ENCODE measurements at regions not wholly inside any gene's neighbourhood (a gene's known extent, or its start where the extent isn't known, plus 50 kb on each side); places are given as distances from the start of the nearest gene placed in this dataset.
A peak's percentile ranks its signal among the peaks of the same experiment; 100 is the strongest.

GRCh38 chr3:181912384-181912783 is 200.7 kb downstream of the SOX2 start:
- TF ChIP-seq REST (IDR thresholded peaks at IDR 0.05; ENCODE audit: low read depth, low read length) (no peak), ZBTB33 (IDR thresholded peaks at IDR 0.05; ENCODE audit: borderline replicate concordance, low read depth) (no peak), MAX (IDR thresholded peaks at IDR 0.05; ENCODE audit: low read depth) (no peak)
- Histone ChIP-seq H3K4me3 (ENCODE audit: low read depth in 2 of 2, low read length in 1 of 2) (no peak overlapping the region), H3K9ac (no peak overlapping the region), H3F3A (replicated peaks; ENCODE audit: insufficient read depth) (no peaks in the 10 kb centered on the region), H3K79me2 (ENCODE audit: insufficient read depth) (no peaks in the 10 kb centered on the region), H3K27ac (ENCODE audit: low read depth in 2 of 2, low read length in 1 of 2) (no peak overlapping the region), H4K20me1 (ENCODE audit: insufficient read depth) (no peaks in the 10 kb centered on the region), H3K9me2 (no peaks in the 10 kb centered on the region), H3K9me3 (no peaks in the 10 kb centered on the region), H3K27me3 (ENCODE audit: insufficient read depth) (no peaks in the 10 kb centered on the region), H3K36me3 (replicated peaks in 1 of 2; ENCODE audit: control insufficient read depth in 1 of 2, insufficient read depth in 2 of 2, low read length in 1 of 2) (no peaks in the 10 kb centered on the region), H3K4me1 (ENCODE audit: control insufficient read depth in 1 of 2, insufficient read depth in 2 of 2, low read depth in 1 of 2, low read length in 1 of 2) (peaks cover 3 to 14% of the 10 kb centered on the region in 2 experiments; a peak in 2 of 4 replicates), H3K4me2 (no peak overlapping the region), H2AFZ (ENCODE audit: low read depth) (no peak overlapping the region)
- DNase-seq, result no peak
- WGBS (ENCODE audit: low lambda C conversion rate), result 68% methylated on average over 4 of the region's 4 CpGs
- ChIA-PET POLR2A (no interaction called here), CTCF (no interaction called here)

- ChIA-PET CTCF (no interaction called here), POLR2A (no interaction called here)
- no peaks in the 10 kb centered on the region for H3K27me3 ChIP-seq (ENCODE audit: insufficient read depth)
- 55% methylated on average over 2 of the region's 2 CpGs for WGBS (ENCODE audit: low lambda C conversion rate)
- no peaks in the 10 kb centered on the region for H3K79me2 ChIP-seq (ENCODE audit: insufficient read depth)
- H3K4me3 ChIP-seq (ENCODE audit: low read depth in 2 of 2, low read length in 1 of 2), result no peak overlapping the region
- H2AFZ ChIP-seq (ENCODE audit: low read depth), result 0 out of 2 replicates have a peak overlapping the region, but pooled peaks have one; percentile 24
- H3F3A ChIP-seq (replicated peaks; ENCODE audit: insufficient read depth), result no peaks in the 10 kb centered on the region
- no peak overlapping the region for H3K4me2 ChIP-seq
- no peaks in the 10 kb centered on the region for H3K9me2 ChIP-seq
- H4K20me1 ChIP-seq (ENCODE audit: insufficient read depth), result no peaks in the 10 kb centered on the region
- H3K9me3 ChIP-seq, result no peaks in the 10 kb centered on the region
- no peak overlapping the region for H3K9ac ChIP-seq
- TF ChIP-seq RAD21 (IDR thresholded peaks at IDR 0.05; ENCODE audit: low read length), result no peak
- no peak for TF ChIP-seq IRF3 (IDR thresholded peaks at IDR 0.05; ENCODE audit: low read depth, low read length)
- TF ChIP-seq REST (IDR thresholded peaks at IDR 0.05; ENCODE audit: low read depth, low read length), result no peak
- TF ChIP-seq SMC3 (IDR thresholded peaks at IDR 0.05; ENCODE audit: low read depth, low read length), result no peak
- H3K4me1 ChIP-seq (ENCODE audit: control insufficient read depth in 1 of 2, insufficient read depth in 2 of 2, low read depth in 1 of 2, low read length in 1 of 2), result peaks cover 3 to 15% of the 10 kb centered on the region in 2 experiments; a peak in 2 of 4 replicates
- no peak overlapping the region for H3K27ac ChIP-seq (ENCODE audit: low read depth in 2 of 2, low read length in 1 of 2)
- no peak for DNase-seq
- H3K36me3 ChIP-seq (replicated peaks in 1 of 2; ENCODE audit: control insufficient read depth in 1 of 2, insufficient read depth in 2 of 2, low read length in 1 of 2), result no peaks in the 10 kb centered on the region
These were observed 201.5 kb downstream of the SOX2 start for GRCh38 chr3:181913254-181913653.

Measured in SK-N-SH (cell line).